CD4-positive, CD25-positive, alpha-beta regulatory T cell (primary cell): ENCODE measurements at regions not wholly inside any gene's neighbourhood (a gene's known extent, or its start where the extent isn't known, plus 50 kb on each side); places are given as distances from the start of the nearest gene placed in this dataset.

Experiments
- ATAC-seq, 2 donors: fragments of 150-1000 bp; cut with Tn5 transposase; one replicate each; pipeline ENCODE4 v1.10.0; 2021; ENCODE audit warnings: low read depth in 2 of 2, moderate number of reproducible peaks in 2 of 2, moderate library complexity in 1 of 2
- DNase-seq, 3 donors: peaks; one replicate each; pipeline versions ENCODE4 v3.0.0 to v3.0.0-alpha.2; 2012 to 2022; ENCODE audit warnings: mixed read lengths in 1 of 3
- H3K27ac ChIP-seq: one replicate; pipeline ENCODE4 v1.7.0; 2013; ENCODE audit warnings: mild to moderate bottlenecking, low read length; ENCODE audit not compliant: insufficient read depth, poor library complexity, severe bottlenecking
- H3K27me3 ChIP-seq: one replicate; pipeline ENCODE4 v1.7.0; 2013; ENCODE audit warnings: low read length; ENCODE audit not compliant: control insufficient read depth, insufficient read depth
- H3K36me3 ChIP-seq: one replicate; pipeline ENCODE4 v1.7.0; 2013; ENCODE audit warnings: mild to moderate bottlenecking, low read length, moderate library complexity; ENCODE audit not compliant: control insufficient read depth, insufficient read depth
- H3K4me1 ChIP-seq: 2 replicates; pipeline ENCODE4 v1.7.0; 2013; ENCODE audit warnings: mild to moderate bottlenecking, low read length; ENCODE audit not compliant: insufficient read depth, control insufficient read depth, poor library complexity, severe bottlenecking
- H3K4me3 ChIP-seq: one replicate; pipeline ENCODE4 v1.7.0; 2013; ENCODE audit warnings: low read depth, mild to moderate bottlenecking, low read length, moderate library complexity
- H3K9me3 ChIP-seq, 2 experiments: 1 replicate in 1 of 2; 2 replicates in 1 of 2; pipeline ENCODE4 v1.7.0; 2013; ENCODE audit warnings: low read length in 2 of 2, mild to moderate bottlenecking in 1 of 2, moderate library complexity in 1 of 2; ENCODE audit not compliant: control insufficient read depth in 2 of 2
- H3K27ac Mint-ChIP-seq, 3 donors: one replicate each; pipeline ENCODE4 v1.8.0; 2020 to 2022; ENCODE audit warnings: mild to moderate bottlenecking in 3 of 3, mixed read lengths in 3 of 3, moderate library complexity in 2 of 3
- H3K27me3 Mint-ChIP-seq: one replicate; pipeline ENCODE4 v1.8.0; 2022; ENCODE audit warnings: mild to moderate bottlenecking, mixed read lengths
- H3K36me3 Mint-ChIP-seq: one replicate; pipeline ENCODE4 v1.8.0; 2020; ENCODE audit warnings: mixed read lengths
- H3K4me1 Mint-ChIP-seq, 4 donors: one replicate each; pipeline ENCODE4 v1.8.0; 2020 to 2022; ENCODE audit warnings: mixed read lengths in 4 of 4, mild to moderate bottlenecking in 1 of 4
- H3K4me3 Mint-ChIP-seq, 4 donors: one replicate each; pipeline ENCODE4 v1.8.0; 2020 to 2022; ENCODE audit warnings: mild to moderate bottlenecking in 4 of 4, mixed read lengths in 4 of 4, moderate library complexity in 3 of 4
- H3K9me3 Mint-ChIP-seq, 7 donors: one replicate each; pipeline ENCODE4 v1.8.0; 2020 to 2022; ENCODE audit warnings: mixed read lengths in 7 of 7, mild to moderate bottlenecking in 3 of 7, moderate library complexity in 2 of 7

- Mint-ChIP-seq H3K9me3 (peaks cover 0 to 3% (median 0%) of the 10 kb centered on the region in 7 donors), H3K27ac (peak overlapping the region in 1 of 3 donors; percentile 56), H3K27me3 (peaks cover 15% of the 10 kb centered on the region), H3K36me3 (no peaks in the 10 kb centered on the region), H3K4me1 (no peaks in the 10 kb centered on the region), H3K4me3 (no peak overlapping the region)
- no peaks in the 10 kb centered on the region for H3K36me3 ChIP-seq
- ATAC-seq (no peak), DNase-seq (no peak)
- H3K4me3 ChIP-seq: no peak overlapping the region
- peaks cover 3% of the 10 kb centered on the region for H3K27me3 ChIP-seq
- no peak overlapping the region for H3K27ac ChIP-seq
- no peaks in the 10 kb centered on the region for H3K9me3 ChIP-seq
- H3K4me1 ChIP-seq: no peaks in the 10 kb centered on the region
These were observed 72.3 kb upstream of the NEK6 start for GRCh38 chr9:124185413-124185812.

- Histone ChIP-seq H3K4me1 (no peaks in the 10 kb centered on the region), H3K36me3 (no peaks in the 10 kb centered on the region), H3K9me3 (no peaks in the 10 kb centered on the region), H3K27ac (no peak overlapping the region), H3K4me3 (no peak overlapping the region), H3K27me3 (no peaks in the 10 kb centered on the region)
- H3K4me3 Mint-ChIP-seq: no peak overlapping the region
- H3K4me1 Mint-ChIP-seq: no peaks in the 10 kb centered on the region
- ATAC-seq: no peak
- no peak for DNase-seq
- no peaks in the 10 kb centered on the region for H3K36me3 Mint-ChIP-seq
- peaks cover 15% of the 10 kb centered on the region for H3K27me3 Mint-ChIP-seq
- H3K27ac Mint-ChIP-seq: no peak overlapping the region
- H3K9me3 Mint-ChIP-seq: peaks cover 0 to 3% (median 0%) of the 10 kb centered on the region in 7 donors
These were observed 70.4 kb upstream of the NEK6 start for GRCh38 chr9:124187311-124187710.

GRCh38 chr9:124188331-124189110, 69.2 kb upstream of the NEK6 start:
- ATAC-seq (no peak), DNase-seq (no peak)
- Mint-ChIP-seq H3K36me3 (no peaks in the 10 kb centered on the region), H3K4me3 (no peak overlapping the region), H3K27ac (no peak overlapping the region), H3K27me3 (peaks cover 19% of the 10 kb centered on the region), H3K9me3 (peaks cover 0 to 3% (median 0%) of the 10 kb centered on the region in 7 donors), H3K4me1 (no peaks in the 10 kb centered on the region)
- no peaks in the 10 kb centered on the region for H3K9me3 ChIP-seq
- no peak overlapping the region for H3K27ac ChIP-seq
- no peaks in the 10 kb centered on the region for H3K27me3 ChIP-seq
- no peak overlapping the region for H3K4me3 ChIP-seq
- no peaks in the 10 kb centered on the region for H3K4me1 ChIP-seq
- no peaks in the 10 kb centered on the region for H3K36me3 ChIP-seq

- Histone ChIP-seq H3K4me3 (no peak overlapping the region), H3K27ac (no peak overlapping the region), H3K27me3 (no peaks in the 10 kb centered on the region), H3K4me1 (no peaks in the 10 kb centered on the region), H3K9me3 (peaks cover 0 to 1% of the 10 kb centered on the region in 2 experiments), H3K36me3 (no peaks in the 10 kb centered on the region)
- H3K27me3 Mint-ChIP-seq: peaks cover 19% of the 10 kb centered on the region
- DNase-seq: no peak
- no peak overlapping the region for H3K27ac Mint-ChIP-seq
- H3K9me3 Mint-ChIP-seq: peaks cover 0 to 6% (median 3%) of the 10 kb centered on the region in 7 donors
- H3K4me1 Mint-ChIP-seq: no peaks in the 10 kb centered on the region
- H3K36me3 Mint-ChIP-seq: no peaks in the 10 kb centered on the region
- ATAC-seq: no peak
- no peak overlapping the region for H3K4me3 Mint-ChIP-seq
These were observed 67.0 kb upstream of the NEK6 start for GRCh38 chr9:124190761-124191160.

GRCh38 chr9:124191691-124192395, 65.9 kb upstream of the NEK6 start:
- no peaks in the 10 kb centered on the region for H3K36me3 Mint-ChIP-seq
- H3K4me3 Mint-ChIP-seq: no peak overlapping the region
- no peaks in the 10 kb centered on the region for H3K27me3 ChIP-seq
- H3K4me1 Mint-ChIP-seq: no peaks in the 10 kb centered on the region
- H3K9me3 Mint-ChIP-seq: peaks cover 0 to 14% (median 3%) of the 10 kb centered on the region in 7 donors
- no peaks in the 10 kb centered on the region for H3K36me3 ChIP-seq
- DNase-seq (no peak), ATAC-seq (no peak)
- H3K27me3 Mint-ChIP-seq: peaks cover 19% of the 10 kb centered on the region
- H3K27ac Mint-ChIP-seq: no peak overlapping the region
- H3K4me3 ChIP-seq: no peak overlapping the region
- no peaks in the 10 kb centered on the region for H3K4me1 ChIP-seq
- no peak overlapping the region for H3K27ac ChIP-seq
- peaks cover 0 to 7% of the 10 kb centered on the region in 2 experiments for H3K9me3 ChIP-seq

- Histone ChIP-seq H3K4me3 (no peak overlapping the region), H3K27ac (no peak overlapping the region)
These were observed 61.0 kb upstream of the NEK6 start for GRCh38 chr9:124196814-124197176.

GRCh38 chr9:124197177-124198095, 60.3 kb upstream of the NEK6 start:
- Mint-ChIP-seq H3K4me1 (peaks cover 3 to 9% (median 4%) of the 10 kb centered on the region in 4 donors), H3K36me3 (no peaks in the 10 kb centered on the region), H3K27ac (no peak overlapping the region), H3K27me3 (peaks cover 4% of the 10 kb centered on the region), H3K4me3 (no peak overlapping the region), H3K9me3 (peaks cover 0 to 17% (median 5%) of the 10 kb centered on the region in 7 donors)
- ATAC-seq (peak; percentile 50 to 60), DNase-seq (no peak)
- H3K9me3 ChIP-seq: peaks cover 0 to 8% of the 10 kb centered on the region in 2 experiments
- no peaks in the 10 kb centered on the region for H3K27me3 ChIP-seq
- H3K4me1 ChIP-seq: peaks cover 11% of the 10 kb centered on the region
- H3K27ac ChIP-seq: no peak overlapping the region
- H3K4me3 ChIP-seq: no peak overlapping the region
- H3K36me3 ChIP-seq: no peaks in the 10 kb centered on the region

More at GRCh38 chr9:124196814-124197176, 61.0 kb upstream of the NEK6 start:
- H3K27me3 Mint-ChIP-seq: peaks cover 4% of the 10 kb centered on the region
- H3K36me3 Mint-ChIP-seq: no peaks in the 10 kb centered on the region
- H3K4me3 Mint-ChIP-seq: no peak overlapping the region
- DNase-seq (no peak), ATAC-seq (no peak)
- Histone ChIP-seq H3K36me3 (no peaks in the 10 kb centered on the region), H3K27me3 (no peaks in the 10 kb centered on the region), H3K4me1 (peaks cover 5% of the 10 kb centered on the region), H3K9me3 (peaks cover 0 to 8% of the 10 kb centered on the region in 2 experiments)
- no peak overlapping the region for H3K27ac Mint-ChIP-seq
- peaks cover 0 to 5% (median 1%) of the 10 kb centered on the region in 4 donors for H3K4me1 Mint-ChIP-seq
- peaks cover 0 to 17% (median 5%) of the 10 kb centered on the region in 7 donors for H3K9me3 Mint-ChIP-seq
